Activated CD4-positive, CD25-positive, alpha-beta regulatory T cell treated with anti-CD3 and anti-CD28 coated beads, Interleukin-2, amount 50 U/mL, for 24 hours (primary cell): ENCODE measurements at regions not wholly inside any gene's neighbourhood (a gene's known extent, or its start where the extent isn't known, plus 50 kb on each side); places are given as distances from the start of the nearest gene placed in this dataset.
"Not testable (repeated sequence)": the region's sequence is repeated elsewhere in the genome, so short reads cannot be mapped to it uniquely, and the experiment has no call there.

Experiments used
- ATAC-seq, 2 donors: fragments of 150-1000 bp; cut with Tn5 transposase; one replicate each; pipeline ENCODE4 v1.10.0; 2021; ENCODE audit warnings: mild to moderate bottlenecking in 1 of 2, moderate library complexity in 1 of 2

GRCh38 chr12:58069268-58069963 lies 128.0 kb downstream of the ATP23 start:
- ATAC-seq = no peak

- no peak for ATAC-seq
Observed at GRCh38 chr12:58071994-58072393, 130.6 kb downstream of the ATP23 start.

GRCh38 chr12:58074259-58074658 lies 132.9 kb downstream of the ATP23 start:
- ATAC-seq = no peak

- no peak for ATAC-seq
Observed at GRCh38 chr12:58079806-58080205, 138.4 kb downstream of the ATP23 start.

GRCh38 chr12:58081488-58081887 lies 140.1 kb downstream of the ATP23 start:
- ATAC-seq = no peak

GRCh38 chr12:58082996-58083395 lies 141.6 kb downstream of the ATP23 start:
- ATAC-seq = no peak

GRCh38 chr12:58086006-58086405 lies 144.6 kb downstream of the ATP23 start:
- no peak for ATAC-seq

GRCh38 chr12:58086930-58087329 lies 145.6 kb downstream of the ATP23 start:
- no peak for ATAC-seq

GRCh38 chr12:58087423-58088127 lies 146.2 kb downstream of the ATP23 start:
- ATAC-seq = no peak

- no peak for ATAC-seq
Observed at GRCh38 chr12:58089588-58089987, 148.2 kb downstream of the ATP23 start.

- ATAC-seq = no peak
Observed at GRCh38 chr12:58090685-58091084, 149.3 kb downstream of the ATP23 start.

GRCh38 chr12:58095002-58095401 lies 153.6 kb downstream of the ATP23 start:
- no peak for ATAC-seq

- no peak for ATAC-seq
Observed at GRCh38 chr12:58097741-58098140, 156.4 kb downstream of the ATP23 start.

GRCh38 chr12:58099476-58099875 lies 158.1 kb downstream of the ATP23 start:
- no peak for ATAC-seq

- ATAC-seq = no peak
Observed at GRCh38 chr12:58104351-58104755, 163.0 kb downstream of the ATP23 start.

- ATAC-seq = no peak
Observed at GRCh38 chr12:58105225-58106119, 164.1 kb downstream of the ATP23 start.

- no peak for ATAC-seq
Observed at GRCh38 chr12:58106195-58106594, 164.8 kb downstream of the ATP23 start.

GRCh38 chr12:58117201-58117600 lies 175.8 kb downstream of the ATP23 start:
- no peak for ATAC-seq

GRCh38 chr12:58117667-58118066 lies 176.3 kb downstream of the ATP23 start:
- ATAC-seq = peak in 1 of 2 donors; percentile 17

- not testable (repeated sequence) for ATAC-seq
Observed at GRCh38 chr12:58125761-58126160, 184.4 kb downstream of the ATP23 start.

- ATAC-seq = no peak
Observed at GRCh38 chr12:58131986-58132755, 190.8 kb downstream of the ATP23 start.

GRCh38 chr12:58138424-58138823 lies 197.1 kb downstream of the ATP23 start:
- no peak for ATAC-seq

- no peak for ATAC-seq
Observed at GRCh38 chr12:58139894-58140293, 198.5 kb downstream of the ATP23 start.
